ENCODE measurements at regions not wholly inside any gene's neighbourhood (a gene's known extent, or its start where the extent isn't known, plus 50 kb on each side); places are given as distances from the start of the nearest gene placed in this dataset.
"Not testable (repeated sequence)": the region's sequence is repeated elsewhere in the genome, so short reads cannot be mapped to it uniquely, and the experiment has no call there.

GRCh38 chr10:8338177-8338766 lies 283.8 kb downstream of the GATA3 start:
- peak; percentile 86 for DNase-seq (ENCODE audit: low spot score)

GRCh38 chr10:8344756-8345155 lies 290.3 kb downstream of the GATA3 start:
- no peak for DNase-seq (ENCODE audit: low spot score)

GRCh38 chr10:8346861-8347260 lies 292.4 kb downstream of the GATA3 start:
- no peak for DNase-seq (ENCODE audit: low spot score)

- not testable (repeated sequence) for DNase-seq (ENCODE audit: low spot score)
These were observed 293.1 kb downstream of the GATA3 start for GRCh38 chr10:8347614-8348013.

GRCh38 chr10:8349610-8350249 lies 295.2 kb downstream of the GATA3 start:
- DNase-seq (ENCODE audit: low spot score): no peak

- DNase-seq (ENCODE audit: low spot score): no peak
These were observed 295.9 kb downstream of the GATA3 start for GRCh38 chr10:8350250-8350967.

GRCh38 chr10:8352171-8353075 lies 297.9 kb downstream of the GATA3 start:
- no peak for DNase-seq (ENCODE audit: low spot score)

GRCh38 chr10:8356283-8356682 lies 301.8 kb downstream of the GATA3 start:
- DNase-seq (ENCODE audit: low spot score): no peak

- DNase-seq (ENCODE audit: low spot score): no peak
These were observed 305.0 kb downstream of the GATA3 start for GRCh38 chr10:8359467-8359866.

- peak; percentile 69 for DNase-seq (ENCODE audit: low spot score)
These were observed 305.9 kb downstream of the GATA3 start for GRCh38 chr10:8360365-8360764.

GRCh38 chr10:8360814-8361509 lies 306.5 kb downstream of the GATA3 start:
- no peak for DNase-seq (ENCODE audit: low spot score)

GRCh38 chr10:8361510-8361844 lies 307.0 kb downstream of the GATA3 start:
- peak; percentile 68 for DNase-seq (ENCODE audit: low spot score)

- DNase-seq (ENCODE audit: low spot score): peak; percentile 66
These were observed 311.7 kb downstream of the GATA3 start for GRCh38 chr10:8365935-8366911.

GRCh38 chr10:8367672-8368411 lies 313.4 kb downstream of the GATA3 start:
- DNase-seq (ENCODE audit: low spot score): peak; percentile 57

- DNase-seq (ENCODE audit: low spot score): peak; percentile 63
These were observed 315.2 kb downstream of the GATA3 start for GRCh38 chr10:8369666-8370065.

- DNase-seq (ENCODE audit: low spot score): no peak
These were observed 319.8 kb downstream of the GATA3 start for GRCh38 chr10:8374334-8374733.

GRCh38 chr10:8375137-8375536 lies 320.6 kb downstream of the GATA3 start:
- no peak for DNase-seq (ENCODE audit: low spot score)

GRCh38 chr10:8378198-8378983 lies 323.9 kb downstream of the GATA3 start:
- DNase-seq (ENCODE audit: low spot score): no peak

Data from activated CD4-positive, alpha-beta T cell treated with anti-CD3 and anti-CD28 coated beads, Interleukin-2, Interleukin-4, amounts not matched to agents 100 ng/mL and 50 ng/mL, durations not matched to agents 16 hours and 8 hours (primary cell).